ENCODE measurements at regions not wholly inside any gene's neighbourhood (a gene's known extent, or its start where the extent isn't known, plus 50 kb on each side); places are given as distances from the start of the nearest gene placed in this dataset.

DNA sequence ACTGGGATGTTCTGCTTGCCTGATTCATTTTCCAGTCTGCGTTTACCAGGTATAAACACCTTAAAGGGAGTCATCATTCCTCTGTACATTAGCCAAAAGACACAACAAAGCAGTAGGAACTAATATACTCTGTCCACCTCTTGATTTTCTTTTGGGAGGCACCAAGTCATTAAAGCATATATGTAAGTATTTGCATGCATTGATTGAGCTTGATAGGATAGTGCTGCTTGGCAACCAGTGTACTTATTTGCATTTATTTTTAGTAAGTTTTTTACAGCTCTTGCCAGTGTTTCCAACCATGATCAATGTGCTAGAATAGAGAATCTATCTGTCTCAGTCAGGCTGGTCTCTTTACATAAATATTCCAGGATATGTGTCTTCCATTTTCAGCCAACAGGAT, 353.3 kb upstream of the SEMA3C start:
- TF ChIP-seq, protein P1, sequence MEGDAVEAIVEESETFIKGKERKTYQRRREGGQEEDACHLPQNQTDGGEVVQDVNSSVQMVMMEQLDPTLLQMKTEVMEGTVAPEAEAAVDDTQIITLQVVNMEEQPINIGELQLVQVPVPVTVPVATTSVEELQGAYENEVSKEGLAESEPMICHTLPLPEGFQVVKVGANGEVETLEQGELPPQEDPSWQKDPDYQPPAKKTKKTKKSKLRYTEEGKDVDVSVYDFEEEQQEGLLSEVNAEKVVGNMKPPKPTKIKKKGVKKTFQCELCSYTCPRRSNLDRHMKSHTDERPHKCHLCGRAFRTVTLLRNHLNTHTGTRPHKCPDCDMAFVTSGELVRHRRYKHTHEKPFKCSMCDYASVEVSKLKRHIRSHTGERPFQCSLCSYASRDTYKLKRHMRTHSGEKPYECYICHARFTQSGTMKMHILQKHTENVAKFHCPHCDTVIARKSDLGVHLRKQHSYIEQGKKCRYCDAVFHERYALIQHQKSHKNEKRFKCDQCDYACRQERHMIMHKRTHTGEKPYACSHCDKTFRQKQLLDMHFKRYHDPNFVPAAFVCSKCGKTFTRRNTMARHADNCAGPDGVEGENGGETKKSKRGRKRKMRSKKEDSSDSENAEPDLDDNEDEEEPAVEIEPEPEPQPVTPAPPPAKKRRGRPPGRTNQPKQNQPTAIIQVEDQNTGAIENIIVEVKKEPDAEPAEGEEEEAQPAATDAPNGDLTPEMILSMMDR (IDR thresholded peaks at IDR 0.05; ENCODE audit: extremely low read depth, low read depth, low read length), result no peak
- DNase-seq (ENCODE audit: insufficient read length, low spot score, missing footprints), result no peak

DNA sequence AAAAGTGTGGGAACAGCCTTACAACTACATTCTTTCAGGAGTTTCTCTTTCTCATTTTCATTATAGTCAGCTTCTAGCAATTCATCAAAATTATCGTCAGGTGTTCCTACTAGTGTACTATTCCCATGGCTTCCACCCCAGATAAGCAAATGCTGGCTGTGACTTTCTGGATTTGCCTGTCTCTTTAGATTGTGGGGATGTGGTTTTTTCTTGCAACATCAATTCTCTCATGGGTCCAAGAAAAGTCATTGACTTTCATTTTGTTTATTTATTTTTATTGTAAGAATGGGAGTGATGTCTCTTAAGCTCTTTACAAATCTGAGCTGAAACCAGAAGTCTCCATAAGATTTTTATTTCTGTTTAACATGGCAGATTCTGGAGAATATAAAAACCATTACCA, 349.7 kb upstream of the SEMA3C start:
- no peaks in the 10 kb centered on the region for H3K36me3 ChIP-seq (ENCODE audit: insufficient read depth, low read length)
- TF ChIP-seq, protein P1 (IDR thresholded peaks at IDR 0.05; ENCODE audit: extremely low read depth, low read depth, low read length), result no peak
- H3K27me3 ChIP-seq (ENCODE audit: insufficient read depth, low read length), result no peaks in the 10 kb centered on the region
- no peak overlapping the region for H3K4me3 ChIP-seq (ENCODE audit: insufficient read depth, low read length)
- no peak for DNase-seq (ENCODE audit: insufficient read length, low spot score, missing footprints)
- H3K4me1 ChIP-seq (ENCODE audit: insufficient read depth, low read length), result no peaks in the 10 kb centered on the region
- peaks cover 1% of the 10 kb centered on the region for H3K9me3 ChIP-seq (ENCODE audit: low read depth, low read length)
- H2AFZ ChIP-seq (ENCODE audit: low read length), result no peak overlapping the region
- H3K79me2 ChIP-seq (ENCODE audit: insufficient read depth, low read length), result no peaks in the 10 kb centered on the region
- no peaks in the 10 kb centered on the region for H4K20me1 ChIP-seq (ENCODE audit: insufficient read depth, low read length)
- H3K27ac ChIP-seq (ENCODE audit: low read depth, low read length), result no peak overlapping the region
- H3K4me2 ChIP-seq (ENCODE audit: insufficient read depth, low read length), result no peak overlapping the region

More for the DNA sequence above, 353.3 kb upstream of the SEMA3C start:
- no peaks in the 10 kb centered on the region for H3K27me3 ChIP-seq (ENCODE audit: insufficient read depth, low read length)
- H3K27ac ChIP-seq (ENCODE audit: low read depth, low read length), result no peak overlapping the region
- H3K4me1 ChIP-seq (ENCODE audit: insufficient read depth, low read length), result no peaks in the 10 kb centered on the region
- H3K4me3 ChIP-seq (ENCODE audit: insufficient read depth, low read length), result no peak overlapping the region
- H3K9me3 ChIP-seq (ENCODE audit: low read depth, low read length), result no peaks in the 10 kb centered on the region
- no peak overlapping the region for H3K4me2 ChIP-seq (ENCODE audit: insufficient read depth, low read length)
- no peaks in the 10 kb centered on the region for H4K20me1 ChIP-seq (ENCODE audit: insufficient read depth, low read length)
- no peaks in the 10 kb centered on the region for H3K79me2 ChIP-seq (ENCODE audit: insufficient read depth, low read length)
- no peaks in the 10 kb centered on the region for H3K36me3 ChIP-seq (ENCODE audit: insufficient read depth, low read length)
- no peak overlapping the region for H2AFZ ChIP-seq (ENCODE audit: low read length)

DNA sequence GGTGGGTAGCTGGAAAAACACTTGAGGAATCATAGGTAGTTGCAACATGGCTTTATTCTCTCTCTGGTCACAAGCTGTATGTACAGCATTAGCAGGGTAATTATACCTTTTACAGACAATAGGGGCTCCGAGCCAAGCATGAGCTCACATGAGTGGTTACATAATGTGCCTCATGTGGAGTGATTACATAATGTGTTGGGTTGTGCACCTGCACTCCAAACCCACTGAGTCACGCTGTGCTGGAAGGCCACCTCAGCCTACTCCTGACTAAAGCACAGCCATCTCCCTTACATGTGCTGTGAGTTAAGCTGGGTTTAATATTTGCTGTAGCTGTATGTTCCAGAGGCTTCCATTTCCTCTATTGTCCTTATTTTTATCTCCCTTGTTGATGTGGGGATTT, 348.7 kb upstream of the SEMA3C start:
- Histone ChIP-seq H3K79me2 (ENCODE audit: insufficient read depth, low read length) (no peaks in the 10 kb centered on the region), H3K9me3 (ENCODE audit: low read depth, low read length) (peaks cover 1% of the 10 kb centered on the region), H3K4me1 (ENCODE audit: insufficient read depth, low read length) (no peaks in the 10 kb centered on the region), H3K36me3 (ENCODE audit: insufficient read depth, low read length) (no peaks in the 10 kb centered on the region), H4K20me1 (ENCODE audit: insufficient read depth, low read length) (no peaks in the 10 kb centered on the region), H3K27ac (ENCODE audit: low read depth, low read length) (no peak overlapping the region), H3K4me2 (ENCODE audit: insufficient read depth, low read length) (no peak overlapping the region), H3K27me3 (ENCODE audit: insufficient read depth, low read length) (no peaks in the 10 kb centered on the region), H3K4me3 (ENCODE audit: insufficient read depth, low read length) (no peak overlapping the region), H2AFZ (ENCODE audit: low read length) (no peak overlapping the region)
- TF ChIP-seq, protein P1 (IDR thresholded peaks at IDR 0.05; ENCODE audit: extremely low read depth, low read depth, low read length), result no peak
- DNase-seq (ENCODE audit: insufficient read length, low spot score, missing footprints), result no peak

DNA sequence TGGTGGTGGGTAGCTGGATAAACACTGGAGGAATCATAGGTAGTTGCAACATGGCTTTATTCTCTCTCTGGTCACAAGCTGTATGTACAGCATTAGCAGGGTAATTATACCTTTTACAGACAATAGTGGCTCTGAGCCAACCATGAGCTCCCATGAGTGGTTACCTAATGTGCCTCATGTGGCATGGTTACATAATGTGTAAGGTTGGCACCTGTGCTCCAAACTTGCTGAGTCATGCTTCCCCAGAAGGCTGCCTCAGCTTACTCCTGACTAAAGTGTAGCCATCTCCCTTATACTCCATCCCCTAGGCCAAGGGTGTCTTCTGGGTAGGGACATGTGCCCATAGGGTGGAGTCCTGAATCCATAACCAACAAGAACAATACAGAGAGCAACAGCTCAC, 345.3 kb upstream of the SEMA3C start:
- Histone ChIP-seq H3K79me2 (ENCODE audit: insufficient read depth, low read length) (no peaks in the 10 kb centered on the region), H3K27ac (ENCODE audit: low read depth, low read length) (no peak overlapping the region), H3K36me3 (ENCODE audit: insufficient read depth, low read length) (no peaks in the 10 kb centered on the region), H4K20me1 (ENCODE audit: insufficient read depth, low read length) (no peaks in the 10 kb centered on the region), H3K4me3 (ENCODE audit: insufficient read depth, low read length) (no peak overlapping the region), H3K27me3 (ENCODE audit: insufficient read depth, low read length) (no peaks in the 10 kb centered on the region), H2AFZ (ENCODE audit: low read length) (no peak overlapping the region), H3K9me3 (ENCODE audit: low read depth, low read length) (peaks cover 1% of the 10 kb centered on the region), H3K4me2 (ENCODE audit: insufficient read depth, low read length) (no peak overlapping the region), H3K4me1 (ENCODE audit: insufficient read depth, low read length) (no peaks in the 10 kb centered on the region)
- TF ChIP-seq, protein P1 (IDR thresholded peaks at IDR 0.05; ENCODE audit: extremely low read depth, low read depth, low read length), result no peak
- DNase-seq (ENCODE audit: insufficient read length, low spot score, missing footprints), result no peak
